ENCODE measurements at regions not wholly inside any gene's neighbourhood (a gene's known extent, or its start where the extent isn't known, plus 50 kb on each side); places are given as distances from the start of the nearest gene placed in this dataset.
"Not testable (repeated sequence)": the region's sequence is repeated elsewhere in the genome, so short reads cannot be mapped to it uniquely, and the experiment has no call there.

GRCh38 chr7:145434811-145435210, 599.0 kb upstream of the TPK1 start:
- no peak for DNase-seq

GRCh38 chr7:145431834-145432233, 596.0 kb upstream of the TPK1 start:
- no peak for DNase-seq

GRCh38 chr7:145418481-145418880, 582.6 kb upstream of the TPK1 start:
- DNase-seq = not testable (repeated sequence)

- no peak for DNase-seq
Observed at GRCh38 chr7:145411066-145411465, 575.2 kb upstream of the TPK1 start.

GRCh38 chr7:145398758-145399157, 562.9 kb upstream of the TPK1 start:
- no peak for DNase-seq

GRCh38 chr7:145394126-145394525, 558.3 kb upstream of the TPK1 start:
- no peak for DNase-seq

GRCh38 chr7:145382762-145383161, 546.9 kb upstream of the TPK1 start:
- DNase-seq = no peak

GRCh38 chr7:145378197-145378596, 542.3 kb upstream of the TPK1 start:
- DNase-seq = no peak

GRCh38 chr7:145360511-145361100, 524.8 kb upstream of the TPK1 start:
- no peak for DNase-seq

GRCh38 chr7:145350334-145350733, 514.5 kb upstream of the TPK1 start:
- DNase-seq = no peak

- not testable (repeated sequence) for DNase-seq
Observed at GRCh38 chr7:145349452-145349851, 513.6 kb upstream of the TPK1 start.

GRCh38 chr7:145347271-145347670, 511.4 kb upstream of the TPK1 start:
- DNase-seq = no peak

GRCh38 chr7:145339319-145339718, 503.5 kb upstream of the TPK1 start:
- DNase-seq = no peak

- no peak for DNase-seq
Observed at GRCh38 chr7:145331522-145331921, 495.7 kb upstream of the TPK1 start.

GRCh38 chr7:145331076-145331475, 495.2 kb upstream of the TPK1 start:
- DNase-seq = no peak

GRCh38 chr7:145327646-145328045, 491.8 kb upstream of the TPK1 start:
- no peak for DNase-seq

- no peak for DNase-seq
Observed at GRCh38 chr7:145324081-145324480, 488.2 kb upstream of the TPK1 start.

GRCh38 chr7:145313551-145313950, 477.7 kb upstream of the TPK1 start:
- no peak for DNase-seq

- no peak for DNase-seq
Observed at GRCh38 chr7:145293754-145294153, 457.9 kb upstream of the TPK1 start.

- DNase-seq = no peak
Observed at GRCh38 chr7:145293228-145293701, 457.4 kb upstream of the TPK1 start.

- DNase-seq = no peak
Observed at GRCh38 chr7:145289384-145289783, 453.5 kb upstream of the TPK1 start.

- DNase-seq = no peak
Observed at GRCh38 chr7:145276118-145276517, 440.3 kb upstream of the TPK1 start.

GRCh38 chr7:145269418-145270161, 433.7 kb upstream of the TPK1 start:
- DNase-seq = no peak

GRCh38 chr7:145265180-145265579, 429.3 kb upstream of the TPK1 start:
- DNase-seq = no peak

- no peak for DNase-seq
Observed at GRCh38 chr7:145263886-145264285, 428.0 kb upstream of the TPK1 start.
